A673 (cell line): ENCODE measurements at regions not wholly inside any gene's neighbourhood (a gene's known extent, or its start where the extent isn't known, plus 50 kb on each side); places are given as distances from the start of the nearest gene placed in this dataset.

Experiments used
- BruUV-seq: library from RNA; stranded (reverse); fragments of 400-500 nt; replicated peaks from 2 replicates; lab custom pipeline; 2021; lab: Mats Ljungman, UMichigan
- CTCF ChIA-PET: fragments of 300-600 bp; sonication (Branson Sonifier 250); formaldehyde crosslinking; loops from one replicate; lab custom pipeline; 2022; ENCODE audit warnings: antibody characterized with exemption; lab: Charles Lee
- POLR2A ChIA-PET: fragments of 300-600 bp; sonication (Branson Sonifier 250); formaldehyde crosslinking; loops from one replicate; lab custom pipeline; 2022; ENCODE audit warnings: antibody characterized with exemption; ENCODE audit not compliant: low non-redundant PET; lab: Charles Lee
- DNase-seq: peaks from one replicate; pipeline ENCODE4 v3.0.0-alpha.2; 2015; ENCODE audit warnings: low spot score
- H3K27ac ChIP-seq: fragments of 200-600 bp; sonication (generic); 2 replicates; pipeline ENCODE4 v1.5.1; 2016; ENCODE audit warnings: mixed run types, low read depth, mild to moderate bottlenecking, mixed read lengths, antibody characterized with exemption, low read length; ENCODE audit not compliant: poor library complexity, severe bottlenecking
- H3K27me3 ChIP-seq: fragments of 200-600 bp; sonication (generic); replicated peaks from 2 replicates; pipeline ENCODE4 v1.6.1; 2017; ENCODE audit warnings: mixed run types, low read depth, mild to moderate bottlenecking, mixed read lengths, antibody characterized with exemption, low read length; ENCODE audit not compliant: insufficient read depth, poor library complexity
- H3K36me3 ChIP-seq: fragments of 200-600 bp; sonication (generic); 2 replicates; pipeline ENCODE4 v1.6.1; 2016; ENCODE audit warnings: mixed run types, mild to moderate bottlenecking, mixed read lengths, antibody characterized with exemption, low read length; ENCODE audit not compliant: insufficient read depth, poor library complexity, severe bottlenecking
- H3K4me1 ChIP-seq: fragments of 200-600 bp; sonication (generic); 2 replicates; pipeline ENCODE4 v1.6.1; 2017; ENCODE audit warnings: mixed run types, mild to moderate bottlenecking, mixed read lengths, antibody characterized with exemption, low read length; ENCODE audit not compliant: insufficient read depth, poor library complexity, severe bottlenecking
- H3K4me3 ChIP-seq: fragments of 200-600 bp; sonication (generic); 2 replicates; pipeline ENCODE4 v1.5.1; 2016; ENCODE audit warnings: low read depth, mixed run types, mild to moderate bottlenecking, mixed read lengths, low read length; ENCODE audit not compliant: poor library complexity, severe bottlenecking
- H3K9me3 ChIP-seq: fragments of 200-600 bp; sonication (generic); 2 replicates; pipeline ENCODE4 v1.6.1; 2016; ENCODE audit warnings: mixed run types, low read depth, mild to moderate bottlenecking, mixed read lengths, antibody characterized with exemption, low read length; ENCODE audit not compliant: poor library complexity, severe bottlenecking
- EZH2 ChIP-seq: fragments of 200-600 bp; sonication (generic); IDR thresholded peaks from 2 replicates; pipeline ENCODE4 v1.6.1; 2017; ENCODE audit warnings: borderline replicate concordance, low read depth, mild to moderate bottlenecking, mixed read lengths, antibody characterized with exemption, low read length; ENCODE audit not compliant: poor library complexity, severe bottlenecking
- intact Hi-C: fragments of 100-400 bp; cut with micrococcal nuclease; formaldehyde crosslinking; loops from one replicate; pipeline ENCODE4 v1.10.0; 2022; ENCODE audit not compliant: unreplicated experiment
- TF ChIP-seq, protein P1 (sequence below): fragments of 300-800, 200-600 bp; sonication (generic); conservative IDR thresholded peaks from 2 replicates; pipeline ENCODE4 v1.5.1; 2017; ENCODE audit warnings: low read depth, mild to moderate bottlenecking, antibody characterized with exemption, low read length, moderate library complexity, mixed read lengths

GRCh38 chr7:41847606-41848005, 144.7 kb upstream of the INHBA start:
- no peak overlapping the region for H3K27ac ChIP-seq
- peaks cover 6% of the 10 kb centered on the region for H3K9me3 ChIP-seq
- BruUV-seq = no TSS peak
- H3K4me1 ChIP-seq = no peaks in the 10 kb centered on the region
- TF ChIP-seq, protein P1, sequence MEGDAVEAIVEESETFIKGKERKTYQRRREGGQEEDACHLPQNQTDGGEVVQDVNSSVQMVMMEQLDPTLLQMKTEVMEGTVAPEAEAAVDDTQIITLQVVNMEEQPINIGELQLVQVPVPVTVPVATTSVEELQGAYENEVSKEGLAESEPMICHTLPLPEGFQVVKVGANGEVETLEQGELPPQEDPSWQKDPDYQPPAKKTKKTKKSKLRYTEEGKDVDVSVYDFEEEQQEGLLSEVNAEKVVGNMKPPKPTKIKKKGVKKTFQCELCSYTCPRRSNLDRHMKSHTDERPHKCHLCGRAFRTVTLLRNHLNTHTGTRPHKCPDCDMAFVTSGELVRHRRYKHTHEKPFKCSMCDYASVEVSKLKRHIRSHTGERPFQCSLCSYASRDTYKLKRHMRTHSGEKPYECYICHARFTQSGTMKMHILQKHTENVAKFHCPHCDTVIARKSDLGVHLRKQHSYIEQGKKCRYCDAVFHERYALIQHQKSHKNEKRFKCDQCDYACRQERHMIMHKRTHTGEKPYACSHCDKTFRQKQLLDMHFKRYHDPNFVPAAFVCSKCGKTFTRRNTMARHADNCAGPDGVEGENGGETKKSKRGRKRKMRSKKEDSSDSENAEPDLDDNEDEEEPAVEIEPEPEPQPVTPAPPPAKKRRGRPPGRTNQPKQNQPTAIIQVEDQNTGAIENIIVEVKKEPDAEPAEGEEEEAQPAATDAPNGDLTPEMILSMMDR = no peak
- TF ChIP-seq EZH2 = no peak
- ChIA-PET CTCF (no interaction called here), POLR2A (no interaction called here)
- DNase-seq = no peak
- no peak overlapping the region for H3K4me3 ChIP-seq
- H3K27me3 ChIP-seq = no peaks in the 10 kb centered on the region
- no peaks in the 10 kb centered on the region for H3K36me3 ChIP-seq
- intact Hi-C loops = no loop called here

DNA sequence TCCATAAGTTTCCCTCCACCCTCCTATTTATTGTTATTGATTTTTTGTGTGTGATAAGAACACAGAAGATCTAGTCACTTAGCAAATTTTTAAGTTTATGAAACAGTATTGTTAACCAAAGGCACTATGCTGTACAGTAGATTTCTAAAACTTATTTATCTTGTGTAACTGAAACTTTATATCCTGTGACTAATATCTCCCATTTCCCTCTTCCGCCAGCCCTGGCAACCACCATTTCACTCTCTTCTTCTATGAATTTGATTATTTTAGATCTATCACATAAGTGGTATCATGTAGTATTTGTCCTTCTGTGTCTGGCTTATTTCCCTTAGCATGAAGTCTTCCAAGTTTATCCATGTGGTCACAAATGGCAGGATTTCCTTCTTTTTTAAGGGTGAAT, 144.3 kb upstream of the INHBA start:
- TF ChIP-seq, protein P1 = no peak
- TF ChIP-seq EZH2 = no peak
- Histone ChIP-seq H3K4me1 (no peaks in the 10 kb centered on the region), H3K36me3 (no peaks in the 10 kb centered on the region), H3K27ac (no peak overlapping the region), H3K27me3 (no peaks in the 10 kb centered on the region), H3K9me3 (peaks cover 6% of the 10 kb centered on the region), H3K4me3 (no peak overlapping the region)
- ChIA-PET POLR2A (no interaction called here), CTCF (no interaction called here)
- BruUV-seq = no TSS peak
- intact Hi-C loops = no loop called here
- DNase-seq = no peak

DNA sequence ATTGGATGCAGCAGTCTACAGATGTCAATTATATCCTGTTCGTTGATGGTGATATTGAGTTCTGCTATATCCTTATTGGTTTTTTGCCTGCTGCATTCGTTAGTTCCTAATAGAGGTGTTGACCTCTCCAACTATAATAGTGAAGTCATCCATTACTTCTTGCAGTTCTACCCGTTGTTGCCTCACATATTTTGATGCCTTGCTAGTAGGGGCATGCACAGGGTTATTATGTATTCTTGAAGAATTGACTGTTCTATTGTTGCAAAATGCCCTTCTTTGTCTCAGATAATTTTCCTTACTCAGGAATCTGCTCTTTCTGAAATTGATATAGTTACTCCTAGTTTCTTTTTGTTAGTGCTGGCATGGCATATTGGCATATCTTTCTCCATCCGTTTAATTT, 140.1 kb upstream of the INHBA start:
- no peak for DNase-seq
- no peaks in the 10 kb centered on the region for H3K36me3 ChIP-seq
- intact Hi-C loops = no loop called here
- ChIA-PET POLR2A (no interaction called here), CTCF (no interaction called here)
- H3K4me1 ChIP-seq = no peaks in the 10 kb centered on the region
- TF ChIP-seq, protein P1 = no peak
- TF ChIP-seq EZH2 = no peak
- H3K9me3 ChIP-seq = peaks cover 5% of the 10 kb centered on the region
- H3K27me3 ChIP-seq = no peaks in the 10 kb centered on the region
- BruUV-seq = no TSS peak
- no peak overlapping the region for H3K27ac ChIP-seq
- no peak overlapping the region for H3K4me3 ChIP-seq
